Right atrium auricular region (tissue), 2 donors: ENCODE measurements at regions not wholly inside any gene's neighbourhood (a gene's known extent, or its start where the extent isn't known, plus 50 kb on each side); places are given as distances from the start of the nearest gene placed in this dataset.

Source experiments
- DNase-seq: peaks from one replicate; pipeline ENCODE4 v3.0.0-alpha.2; 2019; ENCODE audit warnings: low spot score
- H3K27ac ChIP-seq, 2 donors: fragments of 200-600 bp; sonication (generic); 1 replicate in 1 of 2; 2 replicates in 1 of 2; pipeline ENCODE4 v1.5.1; 2016 to 2019
- H3K27me3 ChIP-seq, 2 donors: fragments of 200-600 bp; sonication (generic); one replicate each; pipeline versions ENCODE4 v1.5.1 to v1.6.0; 2017 to 2019
- H3K36me3 ChIP-seq: fragments of 200-600 bp; sonication (generic); one replicate; pipeline ENCODE4 v1.5.1; 2016
- H3K4me1 ChIP-seq, 2 donors: fragments of 200-600 bp; sonication (generic); one replicate each; pipeline versions ENCODE4 v1.5.1 to v1.6.0; 2017 to 2019
- H3K4me3 ChIP-seq, 2 donors: fragments of 200-600 bp; sonication (generic); 1 replicate in 1 of 2; 2 replicates in 1 of 2; pipeline ENCODE4 v1.5.1; 2017 to 2019; ENCODE audit warnings: mild to moderate bottlenecking in 1 of 2, moderate library complexity in 1 of 2
- H3K9me3 ChIP-seq, 2 donors: fragments of 200-600 bp; sonication (generic); one replicate each; pipeline ENCODE4 v1.5.1; 2019
- TF ChIP-seq, protein P1 (sequence below), 2 donors: fragments of 200-600 bp; sonication (generic); IDR thresholded peaks; one replicate each; pipeline ENCODE4 v1.5.1; 2019; ENCODE audit warnings: antibody characterized with exemption in 2 of 2

DNA sequence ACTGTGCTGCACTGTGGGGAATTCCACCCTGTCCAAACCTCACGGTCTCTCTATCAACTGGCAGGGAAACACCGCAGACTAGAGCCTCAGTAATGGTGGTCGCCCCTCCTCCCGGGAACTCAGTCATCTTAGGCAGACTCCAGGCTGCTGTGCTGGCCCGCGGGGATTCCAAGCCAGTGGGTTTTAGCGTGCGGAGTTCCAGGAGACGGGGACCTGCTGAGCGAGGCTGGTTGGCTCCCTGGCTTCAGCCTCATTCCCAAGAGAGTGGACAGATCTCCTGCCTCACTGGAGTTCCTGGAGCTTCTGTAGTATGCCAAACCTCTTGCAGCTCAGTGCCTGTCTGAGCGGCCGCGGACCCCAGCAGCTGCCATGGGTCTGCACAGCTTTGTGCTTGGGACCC is 455.6 kb downstream of the CCDC91 start:
- DNase-seq, result no peak
- TF ChIP-seq, protein P1, sequence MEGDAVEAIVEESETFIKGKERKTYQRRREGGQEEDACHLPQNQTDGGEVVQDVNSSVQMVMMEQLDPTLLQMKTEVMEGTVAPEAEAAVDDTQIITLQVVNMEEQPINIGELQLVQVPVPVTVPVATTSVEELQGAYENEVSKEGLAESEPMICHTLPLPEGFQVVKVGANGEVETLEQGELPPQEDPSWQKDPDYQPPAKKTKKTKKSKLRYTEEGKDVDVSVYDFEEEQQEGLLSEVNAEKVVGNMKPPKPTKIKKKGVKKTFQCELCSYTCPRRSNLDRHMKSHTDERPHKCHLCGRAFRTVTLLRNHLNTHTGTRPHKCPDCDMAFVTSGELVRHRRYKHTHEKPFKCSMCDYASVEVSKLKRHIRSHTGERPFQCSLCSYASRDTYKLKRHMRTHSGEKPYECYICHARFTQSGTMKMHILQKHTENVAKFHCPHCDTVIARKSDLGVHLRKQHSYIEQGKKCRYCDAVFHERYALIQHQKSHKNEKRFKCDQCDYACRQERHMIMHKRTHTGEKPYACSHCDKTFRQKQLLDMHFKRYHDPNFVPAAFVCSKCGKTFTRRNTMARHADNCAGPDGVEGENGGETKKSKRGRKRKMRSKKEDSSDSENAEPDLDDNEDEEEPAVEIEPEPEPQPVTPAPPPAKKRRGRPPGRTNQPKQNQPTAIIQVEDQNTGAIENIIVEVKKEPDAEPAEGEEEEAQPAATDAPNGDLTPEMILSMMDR (IDR thresholded peaks at IDR 0.05), result no peak
- H3K27ac ChIP-seq, result no peak overlapping the region

DNA sequence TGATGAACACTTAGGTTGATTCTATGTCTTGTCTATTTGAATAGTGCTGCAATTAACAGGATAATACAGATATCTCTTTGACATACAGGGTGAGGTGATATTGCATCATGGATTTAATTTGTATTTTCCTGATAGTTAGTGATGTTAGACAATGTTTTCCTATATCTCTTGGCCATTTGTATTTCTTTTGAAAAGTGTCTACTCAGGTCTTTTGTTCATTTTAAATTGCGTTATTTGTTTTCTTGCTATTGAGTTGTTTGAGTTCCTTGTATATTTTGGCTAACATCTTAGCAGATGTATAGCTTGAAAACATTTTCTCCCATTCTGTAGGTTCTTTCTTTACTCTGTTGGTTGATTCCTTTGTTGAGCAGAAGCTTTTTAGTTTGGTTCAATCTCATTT is 460.6 kb downstream of the CCDC91 start:
- Histone ChIP-seq H3K4me1 (no peaks in the 10 kb centered on the region), H3K9me3 (no peaks in the 10 kb centered on the region), H3K27me3 (no peaks in the 10 kb centered on the region)

More for the DNA sequence above, 455.6 kb downstream of the CCDC91 start:
- Histone ChIP-seq H3K36me3 (no peaks in the 10 kb centered on the region), H3K9me3 (no peaks in the 10 kb centered on the region), H3K4me3 (no peak overlapping the region), H3K27me3 (no peaks in the 10 kb centered on the region), H3K4me1 (no peaks in the 10 kb centered on the region)

DNA sequence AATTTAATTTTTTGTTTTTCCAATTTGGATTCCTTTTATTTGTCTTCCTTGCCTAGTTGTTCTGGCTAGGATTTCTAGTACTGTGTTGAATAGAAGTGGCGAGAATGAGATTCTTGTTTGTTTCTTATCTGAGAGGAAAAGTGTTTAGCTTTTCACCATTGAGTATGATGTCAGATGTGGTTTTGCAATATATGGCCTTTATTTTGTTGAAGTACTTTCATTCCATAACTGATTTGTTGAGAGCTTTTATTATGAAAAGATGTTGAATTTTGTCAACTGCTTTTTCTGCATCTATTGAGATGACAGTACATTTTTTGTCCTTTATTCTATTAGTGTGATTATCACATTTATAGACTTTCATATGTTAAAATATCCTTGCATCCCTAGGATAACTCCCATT is 462.0 kb downstream of the CCDC91 start:
- Histone ChIP-seq H3K36me3 (no peaks in the 10 kb centered on the region), H3K27me3 (no peaks in the 10 kb centered on the region), H3K9me3 (no peaks in the 10 kb centered on the region), H3K4me3 (no peak overlapping the region), H3K4me1 (no peaks in the 10 kb centered on the region), H3K27ac (no peak overlapping the region)
- TF ChIP-seq, protein P1 (IDR thresholded peaks at IDR 0.05), result no peak
- DNase-seq, result no peak

More for the DNA sequence above, 460.6 kb downstream of the CCDC91 start:
- H3K36me3 ChIP-seq, result no peaks in the 10 kb centered on the region
- no peak for DNase-seq
- TF ChIP-seq, protein P1 (IDR thresholded peaks at IDR 0.05), result no peak
- no peak overlapping the region for H3K27ac ChIP-seq
- H3K4me3 ChIP-seq, result no peak overlapping the region

DNA sequence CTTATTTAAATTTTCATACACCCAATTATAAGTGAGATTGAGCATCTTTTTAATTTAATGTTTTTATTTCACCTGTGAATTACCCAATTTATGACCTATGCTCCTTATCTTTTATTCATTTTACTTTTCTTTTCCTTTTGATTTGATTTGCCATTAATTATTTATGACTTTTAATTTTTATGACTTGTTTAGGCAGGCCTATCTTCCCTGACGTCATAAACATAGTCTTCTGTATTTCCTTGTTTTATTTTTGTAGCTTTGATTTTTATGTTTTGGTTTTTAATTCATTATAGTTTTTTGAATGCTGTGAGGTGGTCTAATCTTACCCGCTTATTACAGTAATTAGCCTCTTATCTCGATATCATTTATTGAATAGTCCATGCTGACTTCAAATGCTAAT is 467.1 kb upstream of the FAR2 start:
- no peak overlapping the region for H3K4me3 ChIP-seq
- H3K4me1 ChIP-seq, result no peaks in the 10 kb centered on the region
- H3K27me3 ChIP-seq, result no peaks in the 10 kb centered on the region
- no peak overlapping the region for H3K27ac ChIP-seq
- H3K36me3 ChIP-seq, result no peaks in the 10 kb centered on the region
- DNase-seq, result no peak
- TF ChIP-seq, protein P1 (IDR thresholded peaks at IDR 0.05), result no peak
- H3K9me3 ChIP-seq, result peaks cover 0 to 6% of the 10 kb centered on the region in 2 donors

DNA sequence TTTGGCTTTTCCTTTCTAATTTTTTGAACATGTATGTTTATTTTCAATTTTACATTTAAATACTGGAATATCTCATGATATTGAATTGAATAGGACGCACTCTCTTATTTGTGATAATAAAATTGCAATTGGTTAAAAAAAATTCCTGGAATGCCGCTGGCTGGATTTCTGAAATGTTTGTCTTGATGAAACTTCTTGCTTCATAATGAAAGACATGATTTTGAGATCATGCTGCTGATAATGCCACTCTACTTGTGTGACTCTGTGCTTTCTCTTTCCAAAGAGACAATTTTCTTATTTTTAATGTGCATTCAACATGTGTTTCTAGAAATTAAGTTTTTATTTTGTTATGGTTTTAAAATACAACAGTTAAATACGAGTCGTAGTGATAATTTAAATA is 465.7 kb upstream of the FAR2 start:
- no peaks in the 10 kb centered on the region for H3K4me1 ChIP-seq
- H3K9me3 ChIP-seq, result no peaks in the 10 kb centered on the region
- no peak overlapping the region for H3K4me3 ChIP-seq
- no peaks in the 10 kb centered on the region for H3K36me3 ChIP-seq
- no peak overlapping the region for H3K27ac ChIP-seq
- TF ChIP-seq, protein P1 (IDR thresholded peaks at IDR 0.05), result no peak
- DNase-seq, result no peak
- no peaks in the 10 kb centered on the region for H3K27me3 ChIP-seq

DNA sequence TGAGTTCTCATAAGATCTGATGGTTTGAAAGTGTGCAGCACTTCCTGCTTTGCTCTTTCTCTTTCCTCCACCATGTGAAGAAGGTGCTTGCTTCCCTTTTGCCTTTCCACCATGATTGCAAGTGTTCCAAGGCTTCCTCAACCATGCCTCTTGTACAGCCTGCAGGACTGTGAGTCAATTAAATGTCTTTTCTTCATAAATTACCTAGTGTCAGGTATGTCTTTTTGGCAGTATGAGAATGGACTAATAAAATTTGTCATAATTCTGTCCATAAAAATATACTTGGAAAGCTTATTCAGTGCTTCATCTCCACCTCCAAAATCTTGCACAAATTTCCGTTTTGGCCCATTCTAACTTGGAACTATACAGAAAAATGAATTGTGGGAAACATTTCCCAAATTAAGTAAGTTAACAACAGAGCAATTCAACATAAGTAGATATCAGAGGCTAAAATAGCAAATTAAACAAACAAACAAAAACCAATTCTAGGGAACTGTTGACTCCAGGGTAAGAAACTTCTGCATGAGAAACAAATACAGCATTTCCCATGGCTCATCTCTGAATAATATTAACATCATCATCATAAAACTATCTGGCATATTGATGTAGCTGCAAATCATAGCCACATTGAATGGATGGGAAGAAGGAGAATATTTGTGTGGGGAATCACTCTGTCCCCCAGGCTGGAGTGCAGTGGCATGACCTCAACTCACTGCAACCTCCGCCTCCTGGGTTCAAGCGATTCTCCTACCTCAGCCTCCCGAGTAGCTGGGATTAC is 459.5 kb upstream of the FAR2 start:
- H3K27me3 ChIP-seq, result no peaks in the 10 kb centered on the region
- H3K4me3 ChIP-seq, result no peak overlapping the region
- H3K27ac ChIP-seq, result no peak overlapping the region
- no peak for DNase-seq
- TF ChIP-seq, protein P1 (IDR thresholded peaks at IDR 0.05), result no peak
- no peaks in the 10 kb centered on the region for H3K9me3 ChIP-seq
- H3K4me1 ChIP-seq, result no peaks in the 10 kb centered on the region
- H3K36me3 ChIP-seq, result no peaks in the 10 kb centered on the region
